A549 (cell line): ENCODE measurements at regions not wholly inside any gene's neighbourhood (a gene's known extent, or its start where the extent isn't known, plus 50 kb on each side); places are given as distances from the start of the nearest gene placed in this dataset.

Experiments
- ATAC-seq, 2 experiments: fragments of 200-7000 bp in 1 of 2; fragments of >200 bp in 1 of 2; cut with Nextera tagmentation in 1 of 2; cut with Tn5 transposase in 1 of 2; 3 replicates each; pipeline versions ENCODE4 v1.8.0 to v1.9.1; 2018 to 2020; ENCODE audit warnings: mild to moderate bottlenecking in 1 of 2, moderate library complexity in 1 of 2
- CTCF ChIA-PET: fragments of 300-600 bp; sonication (Branson Sonifier 250); formaldehyde crosslinking; extraction: SDS; loops from one replicate; lab custom pipeline; 2021; ENCODE audit warnings: antibody characterized with exemption, inconsistent platforms; lab: Yijun Ruan, JAX
- POLR2A ChIA-PET: fragments of 350-600 bp; formaldehyde crosslinking; extraction: SDS; loops from one replicate; lab custom pipeline; 2021; ENCODE audit warnings: antibody characterized with exemption, inconsistent platforms; lab: Yijun Ruan, JAX
- DNase-seq, 2 experiments: peaks; one replicate each; pipeline versions ENCODE4 v3.0.0 to v3.0.0-alpha.2; 2011 to 2016; ENCODE audit warnings: low read depth in 1 of 2, low spot score in 1 of 2
- FAIRE-seq: peaks from 2 replicates; lab custom pipeline; 2011; peaks lifted over from hg19 to GRCh38; lab: Jason Lieb, UNC
- H3K27ac ChIP-seq, 2 experiments: fragments of >200 bp; sonication (Bioruptor Twin); formaldehyde crosslinking; 3 replicates each; pipeline ENCODE4 v1.5.1; 2016 to 2017
- H3K4me1 ChIP-seq: fragments of >200 bp; sonication (Bioruptor Twin); formaldehyde crosslinking; 3 replicates; pipeline ENCODE4 v1.6.1; 2016
- H3K4me2 ChIP-seq: fragments of >200 bp; sonication (Bioruptor Twin); formaldehyde crosslinking; 3 replicates; pipeline ENCODE4 v1.6.1; 2016
- H3K4me3 ChIP-seq: fragments of >200 bp; sonication (Bioruptor Twin); formaldehyde crosslinking; 3 replicates; pipeline ENCODE4 v1.5.1; 2016
- H3K9me3 ChIP-seq: fragments of >200 bp; sonication (Bioruptor Twin); formaldehyde crosslinking; 3 replicates; pipeline ENCODE4 v1.6.1; 2016
- BCL3 ChIP-seq: fragments of >200 bp; sonication (Bioruptor Twin); formaldehyde crosslinking; IDR thresholded peaks from 3 replicates; pipeline ENCODE4 v1.6.1; 2016
- BHLHE40 ChIP-seq: IDR thresholded peaks from 2 replicates; pipeline ENCODE4 v1.6.1; 2012; ENCODE audit warnings: low read depth, low read length, inconsistent platforms
- CBX8 ChIP-seq: fragments of 200-600 bp; sonication (generic); IDR thresholded peaks from 2 replicates; pipeline ENCODE4 v1.6.1; 2016
- E2F6 ChIP-seq: IDR thresholded peaks from 2 replicates; pipeline ENCODE4 v1.6.1; 2012; ENCODE audit warnings: low read depth, borderline replicate concordance
- EHF ChIP-seq: fragments of 250-450 bp; sonication (Bioruptor Pico); IDR thresholded peaks from 2 replicates; pipeline ENCODE4 v1.5.0; 2020; ENCODE audit warnings: mild to moderate bottlenecking
- FOSL2 ChIP-seq, 2 experiments: fragments of 450-650 bp in 1 of 2; fragments of >200 bp in 1 of 2; sonication (Bioruptor Twin) in 1 of 2; formaldehyde crosslinking; IDR thresholded peaks; 2 replicates each; pipeline versions ENCODE4 v1.5.0 to v1.6.1; 2016 to 2020; ENCODE audit warnings: mild to moderate bottlenecking in 1 of 2, moderate library complexity in 1 of 2
- HDAC2 ChIP-seq: fragments of 200-600 bp; sonication (generic); IDR thresholded peaks from 2 replicates; pipeline ENCODE4 v1.6.1; 2016
- HOXA7 ChIP-seq: fragments of 250-450 bp; sonication (Bioruptor Pico); IDR thresholded peaks from 2 replicates; pipeline ENCODE4 v1.5.0; 2020; ENCODE audit warnings: mild to moderate bottlenecking, moderate library complexity
- HOXB13 ChIP-seq: fragments of 250-450 bp; sonication (Bioruptor Pico); IDR thresholded peaks from 2 replicates; pipeline ENCODE4 v1.5.0; 2020; ENCODE audit warnings: low read depth, mild to moderate bottlenecking, moderate library complexity
- JUN ChIP-seq, 2 experiments: fragments of >200 bp; sonication (Bioruptor Twin); formaldehyde crosslinking; IDR thresholded peaks; 2 replicates in 1 of 2; 3 replicates in 1 of 2; pipeline ENCODE4 v1.6.1; 2016 to 2017
- KDM1A ChIP-seq: fragments of 200-600 bp; sonication (generic); IDR thresholded peaks from 2 replicates; pipeline ENCODE4 v1.6.1; 2016; ENCODE audit warnings: low read depth, mild to moderate bottlenecking
- MAX ChIP-seq: IDR thresholded peaks from 2 replicates; pipeline ENCODE4 v1.6.1; 2012
- MYC ChIP-seq: IDR thresholded peaks from 2 replicates; pipeline ENCODE4 v1.6.1; 2012; ENCODE audit warnings: mild to moderate bottlenecking, inconsistent platforms, low read length, improper control_type of control experiment, borderline replicate concordance
- NFE2L2 ChIP-seq: fragments of 150-350 bp; conservative IDR thresholded peaks from 2 replicates; pipeline ENCODE4 v1.6.1; 2014; ENCODE audit warnings: low read length
- PBX3 ChIP-seq: IDR thresholded peaks from 2 replicates; pipeline ENCODE4 v1.6.1; 2012
- RARB ChIP-seq: fragments of 250-450 bp; sonication (Bioruptor Pico); IDR thresholded peaks from 2 replicates; pipeline ENCODE4 v1.8.0; 2021; ENCODE audit warnings: mild to moderate bottlenecking, moderate library complexity
- REST ChIP-seq: fragments of 200-600 bp; sonication (generic); IDR thresholded peaks from 2 replicates; pipeline ENCODE4 v1.6.1; 2016; ENCODE audit warnings: antibody characterized with exemption, mild to moderate bottlenecking, moderate library complexity
- RFX5 ChIP-seq: fragments of 450-650 bp; IDR thresholded peaks from 2 replicates; pipeline ENCODE4 v1.7.1; 2014; ENCODE audit warnings: antibody characterized with exemption, mild to moderate bottlenecking, moderate library complexity
- RNF2 ChIP-seq: fragments of 200-600 bp; sonication (generic); IDR thresholded peaks from 2 replicates; pipeline ENCODE4 v1.6.1; 2016; ENCODE audit warnings: low read depth, mild to moderate bottlenecking, antibody characterized with exemption, moderate library complexity, borderline replicate concordance
- TFCP2L1 ChIP-seq: fragments of 250-450 bp; sonication (Bioruptor Pico); IDR thresholded peaks from 2 replicates; pipeline ENCODE4 v1.5.0; 2021; ENCODE audit warnings: mild to moderate bottlenecking
- WGBS: methylation state at CpG from one replicate; pipeline ENCODE4 v1.1.6; 2017; ENCODE audit errors: missing lambda C conversion rate; 5-methylcytosine and 5-hydroxymethylcytosine counted together

- no peak overlapping the region for H3K27ac ChIP-seq
- 61% methylated on average over 3 of the region's 3 CpGs for WGBS
- H3K4me2 ChIP-seq: no peak overlapping the region
- FAIRE-seq (no peak), ATAC-seq (no peak), DNase-seq (no peak)
- no peak for TF ChIP-seq RFX5
- TF ChIP-seq EHF (CRISPR knock-in tag): no peak
- no peak for TF ChIP-seq KDM1A
- no peak for TF ChIP-seq MAX
- TF ChIP-seq E2F6: no peak
- TF ChIP-seq RARB (CRISPR knock-in tag): no peak
- TF ChIP-seq BCL3: no peak
- no peak for TF ChIP-seq FOSL2 (IDR thresholded peaks at IDR 0.05)
- no peak for TF ChIP-seq FOSL2 (CRISPR knock-in tag; IDR thresholded peaks at IDR 0.05)
- no peak for TF ChIP-seq TFCP2L1 (CRISPR knock-in tag)
- no peak for TF ChIP-seq HOXA7 (CRISPR knock-in tag)
- no peak for TF ChIP-seq REST
- no peak for TF ChIP-seq NFE2L2
- no peak for TF ChIP-seq MYC
- no peak for TF ChIP-seq RNF2
- TF ChIP-seq CBX8: no peak
- TF ChIP-seq BHLHE40: no peak
- TF ChIP-seq HDAC2: no peak
- no peak for TF ChIP-seq JUN (IDR thresholded peaks at IDR 0.05)
- ChIA-PET CTCF (interaction anchor here (0.9 to 2.6 kb wide), 4 partner anchors 12 to 151 kb away, joined by 3 to 11 read pairs (median 4); no protein-coding TSS in a partner anchor), POLR2A (no interaction called here)
- H3K9me3 ChIP-seq: peaks cover 4% of the 10 kb centered on the region; the same call in 2 of the 3 replicates
- H3K4me3 ChIP-seq: no peak overlapping the region
- H3K4me1 ChIP-seq: no peaks in the 10 kb centered on the region
Measured at GRCh38 chr1:209506101-209506500, 77.4 kb upstream of the CAMK1G start.

- H3K4me1 ChIP-seq: no peaks in the 10 kb centered on the region
- DNase-seq (no peak), ATAC-seq (no peak), FAIRE-seq (no peak)
- POLR2A ChIA-PET: no interaction called here
- TF ChIP-seq RARB (CRISPR knock-in tag) (no peak), HOXB13 (no peak), PBX3 (no peak)
- WGBS: 83% methylated on average over 5 of the region's 5 CpGs
- CTCF ChIA-PET: interaction anchor here (2.0 kb wide), 2 partner anchors 20 to 57 kb away, joined by 6 to 9 read pairs; no protein-coding TSS in a partner anchor
- H3K27ac ChIP-seq: no peak overlapping the region
- no peak overlapping the region for H3K4me2 ChIP-seq
- no peak overlapping the region for H3K4me3 ChIP-seq
- H3K9me3 ChIP-seq: no peaks in the 10 kb centered on the region
Measured at GRCh38 chr1:209509039-209509438, 74.5 kb upstream of the CAMK1G start.
